ENCODE measurements at regions not wholly inside any gene's neighbourhood (a gene's known extent, or its start where the extent isn't known, plus 50 kb on each side); places are given as distances from the start of the nearest gene placed in this dataset.

GRCh38 chr12:126182619-126183236 lies 1117.5 kb downstream of the AACS start:
- no peak for TF ChIP-seq CTCF (conservative IDR thresholded peaks at IDR 0.05 in 1 of 2, IDR thresholded peaks at IDR 0.05 in 1 of 2; ENCODE audit: extremely low read depth in 1 of 2, insufficient read depth in 1 of 2, low read depth in 1 of 2, low read length in 2 of 2)
- TF ChIP-seq EZH2 (IDR thresholded peaks at IDR 0.05; ENCODE audit: borderline replicate concordance, low read length), result no peak

Measured in mammary epithelial cell (primary cell).